ENCODE measurements at regions not wholly inside any gene's neighbourhood (a gene's known extent, or its start where the extent isn't known, plus 50 kb on each side); places are given as distances from the start of the nearest gene placed in this dataset.

GRCh38 chr22:48705917-48706605, 1121.6 kb downstream of the BRD1 start:
- no peak for FAIRE-seq

GRCh38 chr22:48705159-48705916, 1122.3 kb downstream of the BRD1 start:
- FAIRE-seq, result no peak

DNA sequence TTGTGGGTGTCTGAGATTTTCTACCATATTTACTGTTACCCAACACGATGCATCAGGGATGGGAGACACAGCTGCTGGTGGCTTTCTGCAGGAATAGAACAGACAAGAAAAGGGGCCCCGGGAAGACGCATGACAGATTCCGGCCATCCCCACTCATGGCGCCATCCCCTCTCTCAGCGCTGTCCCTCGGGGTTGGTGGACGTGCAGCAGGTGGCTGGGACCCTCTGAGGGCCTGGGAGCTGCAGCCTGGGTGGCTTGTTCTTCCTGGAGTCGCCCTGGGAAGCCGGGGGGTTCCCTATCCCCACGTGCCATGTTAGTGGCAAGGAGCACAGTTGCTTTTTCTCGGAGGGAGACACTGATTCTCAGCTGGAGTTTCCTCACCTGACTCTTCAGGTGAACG, 1123.3 kb downstream of the BRD1 start:
- no peak for FAIRE-seq

DNA sequence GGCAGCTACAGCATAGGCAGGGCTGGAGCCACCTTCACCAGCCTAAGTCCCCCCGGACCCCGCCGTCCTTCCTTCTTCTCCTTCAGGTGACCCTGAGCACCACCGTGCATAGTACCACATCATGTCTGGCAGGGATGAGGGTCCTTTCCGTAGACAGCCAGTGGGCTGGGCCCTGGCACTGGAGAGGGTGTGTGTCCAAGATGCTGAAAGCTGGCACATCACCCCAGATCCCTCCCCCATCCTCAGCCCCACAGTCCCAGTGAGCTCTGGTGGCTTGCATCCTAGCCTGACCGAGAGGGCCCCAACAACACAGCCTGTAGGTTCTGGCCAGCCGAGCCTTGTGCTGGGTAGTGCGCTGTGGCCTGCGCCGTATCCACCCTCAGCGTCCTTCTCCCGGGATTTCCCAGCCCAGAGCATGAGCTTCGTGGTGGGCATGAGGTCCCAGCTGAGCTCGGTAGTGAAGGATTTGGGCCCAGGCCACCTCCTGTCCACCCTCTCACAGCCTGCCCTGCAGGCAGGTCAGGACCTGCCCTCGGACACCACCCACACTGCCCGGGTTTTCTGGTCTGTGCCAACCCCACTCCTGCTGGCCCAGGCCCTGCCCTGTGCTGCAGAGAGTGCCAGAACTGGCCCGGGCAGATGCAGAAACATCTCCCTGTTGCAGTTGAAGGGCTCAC, 1124.3 kb downstream of the BRD1 start:
- FAIRE-seq, result no peak

- FAIRE-seq, result no peak
Measured at GRCh38 chr22:48702573-48703264, 1125.0 kb downstream of the BRD1 start.

GRCh38 chr22:48701296-48702030, 1126.2 kb downstream of the BRD1 start:
- no peak for FAIRE-seq

- no peak for FAIRE-seq
Measured at GRCh38 chr22:48700566-48701295, 1126.9 kb downstream of the BRD1 start.

GRCh38 chr22:48700180-48700565, 1127.5 kb downstream of the BRD1 start:
- no peak for FAIRE-seq

DNA sequence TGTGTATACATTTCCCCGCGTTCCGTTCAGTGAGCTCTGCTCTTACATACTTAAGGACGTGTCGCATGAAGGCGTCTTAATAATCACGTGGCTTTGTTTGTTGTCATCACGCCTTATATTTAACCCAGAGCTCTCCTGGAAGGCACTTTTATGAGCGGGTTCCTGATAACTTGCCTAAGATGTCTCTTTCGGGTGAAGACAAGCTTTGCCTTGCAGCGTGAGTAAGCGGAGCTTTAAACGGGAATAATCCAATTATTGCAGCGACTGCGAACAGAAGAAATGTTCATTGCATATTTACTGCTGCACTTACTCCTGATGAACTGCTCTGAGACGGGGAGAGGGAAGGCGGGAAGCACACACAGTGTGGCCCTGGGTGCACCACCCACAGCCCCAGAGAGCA, 1128.2 kb downstream of the BRD1 start:
- FAIRE-seq, result no peak

DNA sequence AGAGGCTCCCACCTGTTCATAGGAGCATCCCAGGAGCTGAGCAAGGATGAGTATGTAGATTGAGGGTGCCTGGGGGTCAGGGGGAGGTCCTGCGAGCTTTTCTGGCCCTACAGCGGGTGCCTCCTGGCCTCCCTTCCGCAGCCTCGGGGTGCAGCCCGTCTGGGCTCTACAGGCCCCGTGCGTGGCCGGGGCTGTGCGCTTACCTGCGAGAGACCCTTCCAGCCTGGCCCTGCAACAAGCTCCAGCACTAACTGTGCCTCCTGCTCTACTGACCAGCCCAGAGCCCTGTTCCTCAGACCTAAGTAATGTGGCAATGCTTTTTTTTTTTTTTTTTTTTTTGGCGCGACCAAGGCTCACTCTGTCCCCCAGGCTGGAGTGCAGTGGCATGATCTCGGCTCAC, 1129.1 kb downstream of the BRD1 start:
- no peak for FAIRE-seq

DNA sequence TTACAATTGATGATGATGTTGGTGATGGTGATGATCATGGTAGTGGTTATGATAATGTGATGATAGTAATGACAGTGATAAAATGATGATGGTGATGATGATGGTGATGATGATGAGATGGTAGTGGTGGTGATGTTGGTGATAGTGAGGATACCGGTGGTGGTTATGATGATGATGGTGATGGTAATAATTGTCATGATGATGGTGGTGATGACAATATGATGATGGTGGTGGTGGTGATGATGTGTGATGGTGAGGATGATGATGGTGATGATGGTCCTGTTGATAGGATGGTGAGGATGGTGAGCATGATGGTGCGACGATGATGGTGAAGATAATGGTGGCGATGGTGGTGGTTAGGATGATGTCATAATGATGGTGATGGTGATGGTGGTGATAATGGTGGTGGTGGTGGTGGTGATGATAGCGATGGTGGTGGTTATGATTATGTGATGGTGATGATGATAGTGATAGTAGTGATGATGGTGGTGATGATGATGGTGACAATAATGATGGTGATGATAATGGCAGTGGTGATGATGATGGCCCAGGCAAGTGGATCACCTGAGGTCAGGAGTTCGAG, 1129.9 kb downstream of the BRD1 start:
- FAIRE-seq, result no peak

DNA sequence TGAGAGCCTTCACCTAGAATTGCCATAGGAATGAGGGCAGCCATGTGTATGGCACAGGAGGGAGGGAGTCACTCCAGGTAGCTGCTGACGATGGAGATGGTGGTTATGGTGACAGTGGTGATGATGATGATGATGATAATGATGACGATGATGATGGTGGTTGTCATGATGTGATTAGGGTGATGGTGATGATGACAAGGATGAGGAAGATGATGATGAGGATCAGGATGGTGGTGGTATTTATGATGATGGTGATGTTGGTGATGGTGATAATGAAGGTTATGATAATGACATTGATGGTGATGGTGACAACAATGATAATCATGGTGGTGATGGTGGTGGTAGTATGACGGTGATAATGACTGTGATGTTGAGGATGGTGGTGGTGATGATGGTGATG, 1130.5 kb downstream of the BRD1 start:
- no peak for FAIRE-seq

DNA sequence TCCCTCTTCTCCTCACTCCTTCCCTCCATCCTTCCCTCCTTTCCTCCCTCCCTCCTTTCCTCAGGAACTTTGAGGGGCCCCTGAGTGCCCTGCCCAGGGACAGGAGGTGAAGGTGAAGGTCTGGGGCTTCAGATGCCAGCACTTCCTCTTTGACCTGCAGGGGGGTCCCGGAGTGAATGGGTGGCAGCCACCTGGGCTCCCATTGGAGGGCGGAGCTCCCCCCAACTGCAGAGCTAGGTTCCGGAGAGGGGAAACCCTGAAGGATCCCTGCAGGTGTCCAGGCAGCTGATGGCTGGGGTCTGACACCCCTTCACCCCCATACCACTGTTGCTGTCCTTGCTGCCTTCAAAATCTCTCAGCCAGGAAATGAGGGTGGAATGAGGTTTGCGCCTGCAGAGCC, 1131.3 kb downstream of the BRD1 start:
- FAIRE-seq, result no peak

- FAIRE-seq, result no peak
Measured at GRCh38 chr22:48695731-48696305, 1131.9 kb downstream of the BRD1 start.

DNA sequence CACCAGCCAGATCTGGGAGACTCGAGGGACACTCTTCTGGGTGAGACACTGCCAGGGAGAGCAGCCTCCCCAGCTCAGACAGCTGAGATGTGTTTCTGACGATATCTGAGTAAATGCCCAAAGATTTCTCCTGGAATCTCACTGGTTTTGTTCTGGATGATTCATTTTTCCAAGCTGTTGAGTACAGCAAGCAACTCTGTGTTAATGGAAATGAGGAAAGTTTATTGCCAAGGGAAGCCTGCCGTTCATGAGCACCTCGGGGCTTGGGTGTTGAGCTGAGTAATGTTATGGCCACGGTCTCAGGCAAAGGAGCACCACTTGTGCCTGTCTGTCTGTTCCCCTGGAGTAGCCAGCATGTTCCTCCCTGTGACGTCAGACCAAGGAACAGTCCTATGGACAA, 1132.4 kb downstream of the BRD1 start:
- no peak for FAIRE-seq

GRCh38 chr22:48694296-48694883, 1133.3 kb downstream of the BRD1 start:
- FAIRE-seq, result no peak

GRCh38 chr22:48693377-48694135, 1134.1 kb downstream of the BRD1 start:
- FAIRE-seq, result no peak

DNA sequence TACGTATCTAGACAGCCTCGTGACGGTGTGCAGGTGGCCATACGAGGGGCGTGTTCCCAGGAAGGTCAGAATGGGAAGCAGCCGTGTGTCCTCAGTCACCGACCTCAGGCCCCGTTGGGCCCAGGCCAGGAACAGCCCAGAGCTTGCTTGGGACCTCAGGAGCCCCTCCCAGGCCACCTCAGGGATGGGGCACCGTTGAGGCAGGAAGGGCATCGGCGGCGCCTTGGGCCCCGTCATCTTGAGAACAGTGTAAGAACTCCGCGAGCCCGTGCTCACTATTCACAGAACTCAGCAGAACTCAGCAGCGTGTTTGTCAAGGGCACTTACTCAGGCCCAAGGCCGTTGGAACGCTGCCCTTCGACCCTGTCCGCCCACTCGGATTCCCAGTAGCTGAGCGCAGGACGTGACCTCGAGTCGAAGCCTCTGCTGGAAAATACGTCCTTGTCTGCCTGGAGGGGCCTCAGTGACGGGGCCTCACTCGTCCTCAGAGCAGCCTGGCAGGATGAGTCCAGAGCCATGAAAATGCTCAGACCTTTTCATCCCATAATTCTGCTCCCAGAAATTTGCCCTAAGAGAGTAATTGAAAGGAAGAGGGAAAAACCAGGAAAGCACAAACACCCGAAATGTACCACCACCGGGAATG, 1134.8 kb downstream of the BRD1 start:
- FAIRE-seq, result no peak

DNA sequence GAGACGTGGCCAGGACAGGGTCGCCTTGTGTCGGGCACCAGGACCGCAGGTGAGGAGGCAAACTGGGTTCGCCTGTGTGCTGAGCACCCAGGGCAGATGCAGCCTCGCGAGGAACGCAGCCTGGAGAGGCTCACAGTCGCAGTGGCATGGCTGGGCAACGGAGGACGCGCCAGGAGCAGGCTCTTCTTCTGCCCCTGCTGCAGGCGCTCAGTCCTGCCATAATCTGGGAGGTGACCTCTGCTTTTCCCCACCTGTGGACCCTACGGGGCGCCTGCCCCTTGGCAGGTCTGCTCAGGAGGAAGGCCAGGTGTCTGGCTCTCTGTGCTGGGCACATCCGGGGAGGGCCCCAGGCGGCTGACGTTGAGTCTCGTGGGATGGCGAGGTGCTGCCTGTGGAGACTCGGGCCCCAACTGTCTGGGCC, 1136.2 kb downstream of the BRD1 start:
- FAIRE-seq, result no peak
